OCI-LY7 (cell line): ENCODE measurements at regions not wholly inside any gene's neighbourhood (a gene's known extent, or its start where the extent isn't known, plus 50 kb on each side); places are given as distances from the start of the nearest gene placed in this dataset.

Experiments
- BruUV-seq: library from RNA; stranded (reverse); fragments of 400-500 nt; replicated peaks from 2 replicates; lab custom pipeline; 2021; lab: Mats Ljungman, UMichigan
- CTCF ChIA-PET: fragments of 300-600 bp; sonication (Branson Sonifier 250); formaldehyde crosslinking; loops from one replicate; lab custom pipeline; 2022; ENCODE audit warnings: antibody characterized with exemption; ENCODE audit not compliant: unreplicated experiment; lab: Charles Lee
- POLR2A ChIA-PET: fragments of 300-600 bp; sonication (Branson Sonifier 250); formaldehyde crosslinking; loops from one replicate; lab custom pipeline; 2022; ENCODE audit warnings: antibody characterized with exemption; lab: Charles Lee
- DNase-seq: peaks from one replicate; pipeline ENCODE4 v3.0.0-alpha.2; 2015; ENCODE audit warnings: low spot score
- H2AFZ ChIP-seq: fragments of 200-600 bp; sonication (generic), shearing (Covaris generic); 2 replicates; pipeline ENCODE4 v1.6.1; 2014; ENCODE audit warnings: mild to moderate bottlenecking, antibody characterized with exemption, low read length, moderate library complexity
- H3K27ac ChIP-seq: fragments of 200-600 bp; sonication (generic); 2 replicates; pipeline ENCODE4 v1.5.1; 2014; ENCODE audit warnings: mixed run types, low read depth, mild to moderate bottlenecking, moderate library complexity, low read length, inconsistent platforms; ENCODE audit not compliant: poor library complexity, severe bottlenecking
- H3K36me3 ChIP-seq: fragments of 200-600 bp; sonication (generic); 2 replicates; pipeline ENCODE4 v1.6.1; 2014; ENCODE audit warnings: mild to moderate bottlenecking, antibody characterized with exemption, low read length, moderate library complexity, mixed read lengths; ENCODE audit not compliant: insufficient read depth
- H3K4me1 ChIP-seq: fragments of 200-600 bp; sonication (generic); 2 replicates; pipeline ENCODE4 v1.5.1; 2014; ENCODE audit warnings: mild to moderate bottlenecking, low read length; ENCODE audit not compliant: insufficient read depth, poor library complexity, severe bottlenecking
- H3K4me2 ChIP-seq: fragments of 200-600 bp; sonication (generic); 2 replicates; pipeline ENCODE4 v1.6.1; 2014; ENCODE audit warnings: mild to moderate bottlenecking, low read length
- H3K4me3 ChIP-seq: fragments of 200-600 bp; sonication (generic); 2 replicates; pipeline ENCODE4 v1.5.1; 2014; ENCODE audit warnings: mild to moderate bottlenecking, low read depth, low read length; ENCODE audit not compliant: poor library complexity, severe bottlenecking
- H3K79me2 ChIP-seq: fragments of 200-600 bp; sonication (generic); 2 replicates; pipeline ENCODE4 v1.6.1; 2016; ENCODE audit warnings: low read depth, mild to moderate bottlenecking, low read length, moderate library complexity, mixed read lengths; ENCODE audit not compliant: insufficient read depth
- H3K9me2 ChIP-seq: fragments of 200-600 bp; sonication (generic); 2 replicates; pipeline ENCODE4 v1.6.1; 2016; ENCODE audit warnings: mild to moderate bottlenecking, low read length, mixed read lengths; ENCODE audit not compliant: insufficient read depth
- H3K9me3 ChIP-seq: fragments of 200-600 bp; sonication (generic); 2 replicates; pipeline ENCODE4 v1.6.1; 2014; ENCODE audit warnings: mild to moderate bottlenecking, mixed run types, low read length, mixed read lengths
- H4K20me1 ChIP-seq: fragments of 200-600 bp; sonication (generic); 2 replicates; pipeline ENCODE4 v1.6.1; 2014; ENCODE audit warnings: mild to moderate bottlenecking, antibody characterized with exemption, low read length, moderate library complexity, mixed read lengths; ENCODE audit not compliant: insufficient read depth
- EZH2phosphoT487 ChIP-seq: fragments of 200-600 bp; sonication (generic); IDR thresholded peaks from 2 replicates; pipeline ENCODE4 v1.6.1; 2018; ENCODE audit warnings: low read depth, borderline replicate concordance, mild to moderate bottlenecking, mixed run types, antibody characterized with exemption, low read length, moderate library complexity, mixed read lengths
- intact Hi-C: fragments of 100-400 bp; cut with micrococcal nuclease; formaldehyde crosslinking; loops from one replicate; pipeline ENCODE4 v1.10.0; 2022; ENCODE audit not compliant: unreplicated experiment
- TF ChIP-seq, protein P1 (sequence below): fragments of 200-600 bp; sonication (generic); conservative IDR thresholded peaks from 2 replicates; pipeline ENCODE4 v1.5.1; 2014; ENCODE audit warnings: mild to moderate bottlenecking, antibody characterized with exemption, low read length, moderate library complexity, mixed read lengths

DNA sequence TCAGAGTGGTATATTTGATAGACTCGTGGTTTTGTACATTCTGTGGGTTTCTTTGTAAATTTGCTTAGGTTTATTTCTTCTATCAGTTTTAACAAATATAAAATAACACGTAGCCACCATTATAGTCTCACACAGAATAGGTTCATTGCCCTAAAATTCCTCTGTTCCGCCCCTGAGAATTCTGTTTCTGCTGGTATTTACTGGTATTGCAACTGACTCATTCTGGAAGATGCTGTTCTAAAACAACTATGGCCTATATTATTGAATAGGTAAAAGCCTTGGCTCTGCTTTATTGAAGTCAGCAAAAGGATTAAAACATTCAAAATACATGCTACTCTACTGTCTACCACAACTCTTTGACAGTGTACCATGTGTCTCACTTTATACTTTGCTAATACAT, 119.1 kb upstream of the CHORDC1 start:
- Histone ChIP-seq H3K9me2 (no peaks in the 10 kb centered on the region), H3K36me3 (no peaks in the 10 kb centered on the region), H3K4me2 (no peak overlapping the region), H3K4me1 (no peaks in the 10 kb centered on the region), H2AFZ (no peak overlapping the region), H4K20me1 (no peaks in the 10 kb centered on the region), H3K27ac (no peak overlapping the region), H3K79me2 (no peaks in the 10 kb centered on the region), H3K9me3 (no peaks in the 10 kb centered on the region), H3K4me3 (no peak overlapping the region)
- CTCF ChIA-PET, result no interaction called here
- DNase-seq, result no peak
- TF ChIP-seq EZH2phosphoT487, result no peak
- TF ChIP-seq, protein P1, sequence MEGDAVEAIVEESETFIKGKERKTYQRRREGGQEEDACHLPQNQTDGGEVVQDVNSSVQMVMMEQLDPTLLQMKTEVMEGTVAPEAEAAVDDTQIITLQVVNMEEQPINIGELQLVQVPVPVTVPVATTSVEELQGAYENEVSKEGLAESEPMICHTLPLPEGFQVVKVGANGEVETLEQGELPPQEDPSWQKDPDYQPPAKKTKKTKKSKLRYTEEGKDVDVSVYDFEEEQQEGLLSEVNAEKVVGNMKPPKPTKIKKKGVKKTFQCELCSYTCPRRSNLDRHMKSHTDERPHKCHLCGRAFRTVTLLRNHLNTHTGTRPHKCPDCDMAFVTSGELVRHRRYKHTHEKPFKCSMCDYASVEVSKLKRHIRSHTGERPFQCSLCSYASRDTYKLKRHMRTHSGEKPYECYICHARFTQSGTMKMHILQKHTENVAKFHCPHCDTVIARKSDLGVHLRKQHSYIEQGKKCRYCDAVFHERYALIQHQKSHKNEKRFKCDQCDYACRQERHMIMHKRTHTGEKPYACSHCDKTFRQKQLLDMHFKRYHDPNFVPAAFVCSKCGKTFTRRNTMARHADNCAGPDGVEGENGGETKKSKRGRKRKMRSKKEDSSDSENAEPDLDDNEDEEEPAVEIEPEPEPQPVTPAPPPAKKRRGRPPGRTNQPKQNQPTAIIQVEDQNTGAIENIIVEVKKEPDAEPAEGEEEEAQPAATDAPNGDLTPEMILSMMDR, result no peak
- intact Hi-C loops, result no loop called here
- no TSS peak for BruUV-seq
- POLR2A ChIA-PET, result interaction anchor here (0.7 kb wide), 2 partner anchors 33 to 632 kb away, joined by 6 to 9 read pairs; partner anchors contain the start of gene TRIM77

DNA sequence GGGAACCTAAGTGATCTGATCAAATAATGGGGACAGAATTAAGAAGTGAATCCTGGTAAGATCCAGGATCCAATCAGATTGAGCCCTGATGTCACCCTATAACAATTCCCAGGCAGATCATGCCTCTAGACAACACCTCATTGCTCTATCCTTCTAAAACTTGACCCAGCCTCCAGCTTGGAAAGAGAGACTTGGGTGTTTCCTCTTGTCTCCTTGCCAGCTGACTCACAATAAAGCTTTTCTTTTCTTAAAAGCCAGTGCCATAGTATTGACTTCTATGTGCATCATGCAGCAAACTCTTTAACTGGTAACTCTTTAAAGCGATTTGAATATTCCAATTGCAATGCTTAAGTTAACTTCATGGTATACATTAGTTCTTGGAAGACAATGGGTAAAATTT, 109.6 kb upstream of the CHORDC1 start:
- CTCF ChIA-PET, result no interaction called here
- POLR2A ChIA-PET, result interaction anchor here (0.7 kb wide), 1 partner anchor 181 kb away, joined by 3 read pairs; no protein-coding TSS in a partner anchor
- intact Hi-C loops, result no loop called here
- no peaks in the 10 kb centered on the region for H4K20me1 ChIP-seq
- H3K79me2 ChIP-seq, result no peaks in the 10 kb centered on the region
- H3K36me3 ChIP-seq, result no peaks in the 10 kb centered on the region
- no peaks in the 10 kb centered on the region for H3K9me2 ChIP-seq
- no peak for DNase-seq
- H3K9me3 ChIP-seq, result no peaks in the 10 kb centered on the region
- H3K4me2 ChIP-seq, result no peak overlapping the region
- no peak for TF ChIP-seq EZH2phosphoT487
- TF ChIP-seq, protein P1, result no peak
- no TSS peak for BruUV-seq
- no peak overlapping the region for H2AFZ ChIP-seq
- no peak overlapping the region for H3K4me3 ChIP-seq
- no peak overlapping the region for H3K27ac ChIP-seq
- no peaks in the 10 kb centered on the region for H3K4me1 ChIP-seq

DNA sequence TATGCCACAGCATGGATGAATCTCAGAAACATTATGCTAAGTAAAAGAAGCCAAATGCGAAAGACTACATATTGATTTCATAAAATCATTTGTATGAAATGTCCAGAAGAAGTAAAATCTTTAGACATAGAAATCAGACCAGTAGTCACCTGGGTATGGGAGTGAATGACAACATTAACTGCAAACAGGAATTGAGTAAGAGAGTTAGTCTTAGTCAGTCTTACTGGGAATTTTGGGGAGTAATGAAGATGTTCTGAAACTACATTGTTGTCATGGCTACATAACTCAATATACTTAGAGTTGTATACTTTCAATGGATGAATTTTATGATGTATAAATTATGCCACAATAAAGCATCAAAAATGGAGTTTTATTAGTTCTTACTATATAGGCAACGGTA, 107.8 kb upstream of the CHORDC1 start:
- no peak for DNase-seq
- H2AFZ ChIP-seq, result no peak overlapping the region
- no peaks in the 10 kb centered on the region for H3K79me2 ChIP-seq
- intact Hi-C loops, result no loop called here
- no TSS peak for BruUV-seq
- no peak overlapping the region for H3K4me3 ChIP-seq
- TF ChIP-seq EZH2phosphoT487, result no peak
- TF ChIP-seq, protein P1, result no peak
- no peak overlapping the region for H3K4me2 ChIP-seq
- no peaks in the 10 kb centered on the region for H3K9me2 ChIP-seq
- POLR2A ChIA-PET, result no interaction called here
- no peaks in the 10 kb centered on the region for H3K9me3 ChIP-seq
- H3K27ac ChIP-seq, result no peak overlapping the region
- H3K4me1 ChIP-seq, result no peaks in the 10 kb centered on the region
- H4K20me1 ChIP-seq, result no peaks in the 10 kb centered on the region
- CTCF ChIA-PET, result no interaction called here
- no peaks in the 10 kb centered on the region for H3K36me3 ChIP-seq
